Lung (tissue), 11 donors: ENCODE measurements at regions not wholly inside any gene's neighbourhood (a gene's known extent, or its start where the extent isn't known, plus 50 kb on each side); places are given as distances from the start of the nearest gene placed in this dataset.

ENCODE experiments used
- ATAC-seq: fragments of 200-7000 bp; cut with Tn5 transposase; one replicate; pipeline ENCODE4 v1.9.1; 2020; ENCODE audit warnings: moderate number of reproducible peaks; ENCODE audit not compliant: insufficient read depth, low FRiP score
- DNase-seq, 3 donors: peaks; one replicate each; pipeline ENCODE4 v3.0.0-alpha.2; 2013 to 2017
- H3K27ac ChIP-seq, 2 donors: one replicate each; pipeline ENCODE4 v1.5.1; 2013; ENCODE audit warnings: mild to moderate bottlenecking in 2 of 2, moderate library complexity in 2 of 2, control low read depth in 1 of 2, inconsistent platforms in 1 of 2, low read depth in 1 of 2, low read length in 1 of 2
- H3K27me3 ChIP-seq, 3 donors: one replicate each; pipeline ENCODE4 v1.5.1; 2013; ENCODE audit warnings: low read length in 2 of 3; ENCODE audit not compliant: control insufficient read depth in 3 of 3, insufficient read depth in 3 of 3
- H3K36me3 ChIP-seq, 4 donors: one replicate each; pipeline ENCODE4 v1.5.1; 2013; ENCODE audit warnings: low read length in 4 of 4, mild to moderate bottlenecking in 1 of 4, moderate library complexity in 1 of 4; ENCODE audit not compliant: control insufficient read depth in 4 of 4, insufficient read depth in 4 of 4
- H3K4me1 ChIP-seq, 5 donors: one replicate each; pipeline ENCODE4 v1.5.1; 2013; ENCODE audit warnings: low read length in 5 of 5, mild to moderate bottlenecking in 2 of 5, moderate library complexity in 1 of 5; ENCODE audit not compliant: control insufficient read depth in 5 of 5, insufficient read depth in 5 of 5
- H3K4me3 ChIP-seq: one replicate; pipeline ENCODE4 v1.5.1; 2013; ENCODE audit warnings: mild to moderate bottlenecking, control low read depth, moderate library complexity
- H3K9ac ChIP-seq, 2 donors: one replicate each; pipeline ENCODE4 v1.5.1; 2013; ENCODE audit warnings: low read length in 2 of 2, control low read depth in 1 of 2; ENCODE audit not compliant: insufficient read depth in 1 of 2
- H3K9me3 ChIP-seq, 4 donors: one replicate each; pipeline ENCODE4 v1.5.1; 2013; ENCODE audit warnings: low read length in 3 of 4, mild to moderate bottlenecking in 1 of 4, moderate library complexity in 1 of 4; ENCODE audit not compliant: control insufficient read depth in 4 of 4, insufficient read depth in 3 of 4
- CTCF ChIP-seq: IDR thresholded peaks from 2 replicates; pipeline ENCODE4 v1.5.1; 2012; ENCODE audit warnings: mild to moderate bottlenecking; ENCODE audit errors: control extremely low read depth, extremely low read depth
- WGBS, 2 donors: extraction: QIAGEN DNeasy Blood & Tissue Kit; methylation state at CpG; one replicate each; pipeline ENCODE4 v1.1.7; 2013; 5-methylcytosine and 5-hydroxymethylcytosine counted together
- donor health status: control.
- donor health status: control.
- donor health status: Bipolar disorder and iron deficiency.
- donor health status: healthy.
- donor health status: DM: yes; HTN: yes; CAD: no.

- no peak overlapping the region for H3K27ac ChIP-seq
Observed at GRCh38 chr10:29099415-29099814, 189.5 kb upstream of the LYZL1 start.

GRCh38 chr10:29100505-29100904 lies 188.4 kb upstream of the LYZL1 start:
- H3K27me3 ChIP-seq: no peaks in the 10 kb centered on the region
- TF ChIP-seq CTCF: no peak
- peaks cover 0 to 1% (median 0%) of the 10 kb centered on the region in 4 donors for H3K9me3 ChIP-seq
- no peak overlapping the region for H3K27ac ChIP-seq
- H3K4me1 ChIP-seq: peaks cover 0 to 16% (median 0%) of the 10 kb centered on the region in 5 donors
- no peaks in the 10 kb centered on the region for H3K36me3 ChIP-seq
- ATAC-seq (no peak), DNase-seq (no peak)
- H3K9ac ChIP-seq: no peak overlapping the region
- 72 to 78% methylated on average over 4 of the region's 4 CpGs for WGBS, 2 donors
- no peak overlapping the region for H3K4me3 ChIP-seq

More at GRCh38 chr10:29099415-29099814, 189.5 kb upstream of the LYZL1 start:
- Histone ChIP-seq H3K4me3 (no peak overlapping the region), H3K4me1 (peaks cover 0 to 9% (median 0%) of the 10 kb centered on the region in 5 donors), H3K27me3 (no peaks in the 10 kb centered on the region), H3K9ac (no peak overlapping the region), H3K9me3 (peaks cover 0 to 1% (median 0%) of the 10 kb centered on the region in 4 donors), H3K36me3 (no peaks in the 10 kb centered on the region)
- 88 to 93% methylated on average over 5 of the region's 5 CpGs for WGBS, 2 donors
- TF ChIP-seq CTCF: no peak
- no peak for ATAC-seq
- DNase-seq: no peak

- ATAC-seq (no peak), DNase-seq (peak in 1 of 3 donors; percentile 43)
- Histone ChIP-seq H3K36me3 (no peaks in the 10 kb centered on the region), H3K27ac (no peak overlapping the region), H3K9me3 (peaks cover 0 to 1% (median 0%) of the 10 kb centered on the region in 4 donors), H3K9ac (no peak overlapping the region), H3K4me3 (no peak overlapping the region), H3K27me3 (no peaks in the 10 kb centered on the region), H3K4me1 (peaks cover 0 to 24% (median 0%) of the 10 kb centered on the region in 5 donors)
- TF ChIP-seq CTCF: no peak
- WGBS, 2 donors: 19 to 34% methylated on average over 4 of the region's 4 CpGs
Observed at GRCh38 chr10:29102233-29102632, 186.6 kb upstream of the LYZL1 start.

- Histone ChIP-seq H3K4me1 (peaks cover 0 to 24% (median 0%) of the 10 kb centered on the region in 5 donors), H3K27me3 (no peaks in the 10 kb centered on the region), H3K36me3 (no peaks in the 10 kb centered on the region), H3K9me3 (peaks cover 0 to 1% (median 0%) of the 10 kb centered on the region in 4 donors), H3K27ac (no peak overlapping the region), H3K9ac (no peak overlapping the region), H3K4me3 (no peak overlapping the region)
- ATAC-seq (no peak), DNase-seq (no peak)
- WGBS, 2 donors: 76 to 79% methylated on average over 3 of the region's 3 CpGs
- no peak for TF ChIP-seq CTCF
Observed at GRCh38 chr10:29102636-29103035, 186.2 kb upstream of the LYZL1 start.
